AG08395 (cell line): ENCODE measurements at regions not wholly inside any gene's neighbourhood (a gene's known extent, or its start where the extent isn't known, plus 50 kb on each side); places are given as distances from the start of the nearest gene placed in this dataset.
"Not testable (repeated sequence)": the region's sequence is repeated elsewhere in the genome, so short reads cannot be mapped to it uniquely, and the experiment has no call there.

Experiments
- DNase-seq: peaks from one replicate; pipeline ENCODE4 v3.0.0; 2012; ENCODE audit warnings: mixed read lengths, low spot score

GRCh38 chr7:124152859-124153692 is 120.2 kb upstream of the TMEM229A start:
- DNase-seq, result peak; percentile 33

GRCh38 chr7:124137664-124138063 is 104.8 kb upstream of the TMEM229A start:
- DNase-seq, result no peak

GRCh38 chr7:124124201-124124600 is 91.3 kb upstream of the TMEM229A start:
- no peak for DNase-seq

- no peak for DNase-seq
Measured at GRCh38 chr7:124120911-124121310, 88.0 kb upstream of the TMEM229A start.

GRCh38 chr7:124113045-124113444 is 80.2 kb upstream of the TMEM229A start:
- DNase-seq, result no peak

- no peak for DNase-seq
Measured at GRCh38 chr7:124106575-124106974, 73.7 kb upstream of the TMEM229A start.

- peak; percentile 7 for DNase-seq
Measured at GRCh38 chr7:124101173-124101768, 68.4 kb upstream of the TMEM229A start.

GRCh38 chr7:124100190-124100589 is 67.3 kb upstream of the TMEM229A start:
- no peak for DNase-seq

- DNase-seq, result not testable (repeated sequence)
Measured at GRCh38 chr7:124099585-124099984, 66.7 kb upstream of the TMEM229A start.

- DNase-seq, result no peak
Measured at GRCh38 chr7:124089621-124090020, 56.8 kb upstream of the TMEM229A start.

GRCh38 chr7:124088590-124088989 is 55.7 kb upstream of the TMEM229A start:
- DNase-seq, result no peak

GRCh38 chr7:124086843-124087242 is 54.0 kb upstream of the TMEM229A start:
- DNase-seq, result no peak

- no peak for DNase-seq
Measured at GRCh38 chr7:124085179-124085578, 52.3 kb upstream of the TMEM229A start.

- DNase-seq, result no peak
Measured at GRCh38 chr7:124084024-124084423, 51.2 kb upstream of the TMEM229A start.
